ENCODE measurements at regions not wholly inside any gene's neighbourhood (a gene's known extent, or its start where the extent isn't known, plus 50 kb on each side); places are given as distances from the start of the nearest gene placed in this dataset.
A peak's percentile ranks its signal among the peaks of the same experiment; 100 is the strongest.

GRCh38 chr13:76610819-76611415 is 275.3 kb downstream of the KCTD12 start:
- DNase-seq (ENCODE audit: low spot score in 2 of 2): no peak
- H3K27ac ChIP-seq: no peak overlapping the region
- no peaks in the 10 kb centered on the region for H3K27me3 ChIP-seq
- H3K4me1 ChIP-seq: peaks cover 0 to 5% (median 2%) of the 10 kb centered on the region in 4 donors
- H3K36me3 ChIP-seq: no peaks in the 10 kb centered on the region
- H3K4me3 ChIP-seq: no peak overlapping the region
- 83 to 85% methylated on average over 7 of the region's 7 CpGs for WGBS, 2 donors
- no peaks in the 10 kb centered on the region for H3K9me3 ChIP-seq
- TF ChIP-seq EP300 (IDR thresholded peaks at IDR 0.05): no peak
- TF ChIP-seq CTCF (IDR thresholded peaks at IDR 0.05): no peak
- TF ChIP-seq POLR2A (IDR thresholded peaks at IDR 0.05): no peak

DNA sequence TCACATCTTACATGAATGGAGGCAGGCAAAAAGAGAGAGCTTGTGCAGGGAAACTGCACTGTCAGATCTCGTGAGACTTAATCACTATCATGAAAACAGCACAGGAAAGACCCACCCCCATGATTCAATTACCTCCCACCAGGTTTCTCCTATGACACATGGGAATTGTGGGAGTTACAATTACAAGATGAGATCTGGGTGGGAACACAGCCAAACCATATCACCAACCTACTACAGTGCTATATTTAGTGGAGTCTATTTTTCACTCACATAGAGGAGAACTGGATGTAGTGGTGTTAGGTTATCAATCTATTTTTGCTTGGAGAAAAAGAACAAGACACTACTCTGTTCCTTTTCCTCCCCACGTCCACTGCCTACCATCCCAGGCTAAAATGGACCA is 276.6 kb downstream of the KCTD12 start:
- WGBS, 2 donors: 75 to 89% methylated on average over 2 of the region's 2 CpGs
- H3K27me3 ChIP-seq: no peaks in the 10 kb centered on the region
- TF ChIP-seq CTCF (IDR thresholded peaks at IDR 0.05): no peak
- TF ChIP-seq EP300 (IDR thresholded peaks at IDR 0.05): no peak
- TF ChIP-seq POLR2A (IDR thresholded peaks at IDR 0.05): no peak
- H3K36me3 ChIP-seq: no peaks in the 10 kb centered on the region
- no peaks in the 10 kb centered on the region for H3K9me3 ChIP-seq
- no peak for DNase-seq (ENCODE audit: low spot score in 2 of 2)
- no peak overlapping the region for H3K27ac ChIP-seq
- peaks cover 0 to 5% (median 2%) of the 10 kb centered on the region in 4 donors for H3K4me1 ChIP-seq
- no peak overlapping the region for H3K4me3 ChIP-seq

DNA sequence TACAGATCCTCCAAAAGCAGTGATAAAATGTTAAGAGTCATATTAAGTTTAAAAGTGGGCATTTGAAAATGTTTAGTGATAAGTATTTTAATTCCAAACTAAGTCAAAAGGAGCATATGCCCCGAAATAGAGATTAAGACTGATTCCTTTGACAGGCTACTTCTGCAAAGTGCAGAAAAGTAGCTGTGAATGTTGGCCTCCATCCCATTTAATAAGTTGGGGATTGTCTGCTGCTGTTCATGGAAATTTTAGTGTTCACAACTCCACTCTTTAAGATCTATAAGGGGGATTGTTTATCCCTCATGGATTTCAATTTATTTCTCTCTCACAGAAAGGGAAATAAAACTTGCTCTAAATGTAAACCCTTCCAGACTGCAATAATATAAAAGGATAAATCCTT is 278.3 kb downstream of the KCTD12 start:
- H3K36me3 ChIP-seq: no peaks in the 10 kb centered on the region
- H3K4me3 ChIP-seq: no peak overlapping the region
- peak overlapping the region in 1 of 4 donors; percentile 14 for H3K27ac ChIP-seq
- no peaks in the 10 kb centered on the region for H3K9me3 ChIP-seq
- no peak for DNase-seq (ENCODE audit: low spot score in 2 of 2)
- WGBS, 2 donors: 33 to 35% methylated on average over 1 of the region's 1 CpG
- TF ChIP-seq EP300 (IDR thresholded peaks at IDR 0.05): no peak
- no peak for TF ChIP-seq CTCF (IDR thresholded peaks at IDR 0.05)
- no peak for TF ChIP-seq POLR2A (IDR thresholded peaks at IDR 0.05)
- H3K27me3 ChIP-seq: no peaks in the 10 kb centered on the region
- peaks cover 0 to 5% (median 2%) of the 10 kb centered on the region in 4 donors for H3K4me1 ChIP-seq

DNA sequence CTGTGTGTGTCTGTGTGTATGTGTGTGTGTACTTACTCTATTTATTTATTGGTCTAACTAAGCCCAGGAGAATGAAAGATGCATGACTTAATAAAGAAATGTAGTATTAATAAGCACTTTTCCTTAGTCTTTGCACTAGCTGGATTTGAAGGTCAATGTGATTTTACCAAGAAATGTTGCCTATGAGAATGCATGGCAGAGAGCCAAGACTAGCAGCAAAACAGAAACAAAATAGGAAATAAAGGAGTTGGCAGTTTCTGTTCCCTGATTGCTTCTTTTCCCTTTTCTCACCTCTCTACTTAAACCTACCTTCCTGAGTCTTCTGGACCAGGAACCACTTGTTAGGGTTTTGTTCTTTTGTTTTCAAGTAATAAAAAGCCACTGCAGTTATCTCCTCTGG is 286.1 kb downstream of the KCTD12 start:
- TF ChIP-seq POLR2A (IDR thresholded peaks at IDR 0.05) (no peak), EP300 (IDR thresholded peaks at IDR 0.05) (no peak), CTCF (IDR thresholded peaks at IDR 0.05) (no peak)
- Histone ChIP-seq H3K4me3 (no peak overlapping the region), H3K27ac (no peak overlapping the region), H3K27me3 (no peaks in the 10 kb centered on the region), H3K4me1 (peaks cover 0 to 13% (median 0%) of the 10 kb centered on the region in 4 donors), H3K36me3 (no peaks in the 10 kb centered on the region), H3K9me3 (no peaks in the 10 kb centered on the region)
- peak in 1 of 2 donors; percentile 45 for DNase-seq (ENCODE audit: low spot score in 2 of 2)

DNA sequence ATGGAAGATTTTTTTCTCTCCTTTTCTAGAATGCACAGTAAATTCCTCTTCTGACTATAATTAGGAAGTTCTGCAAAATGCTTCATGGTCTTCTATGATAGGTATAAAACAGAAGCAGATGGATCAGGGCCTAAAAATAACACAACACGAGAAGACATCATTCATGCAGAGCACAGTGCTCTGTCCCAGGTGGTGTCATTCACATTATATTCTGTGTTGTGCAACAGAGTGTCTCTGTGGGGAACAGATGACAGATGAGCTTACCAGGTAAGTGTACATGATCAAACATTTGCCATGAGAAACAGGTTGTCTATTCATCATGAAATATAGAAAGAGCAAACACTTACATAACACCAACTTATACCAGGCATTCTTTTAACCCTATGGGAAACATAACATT is 288.3 kb downstream of the KCTD12 start:
- TF ChIP-seq CTCF (IDR thresholded peaks at IDR 0.05) (no peak), POLR2A (IDR thresholded peaks at IDR 0.05) (no peak), EP300 (IDR thresholded peaks at IDR 0.05) (no peak)
- Histone ChIP-seq H3K4me3 (no peak overlapping the region), H3K27ac (no peak overlapping the region), H3K4me1 (peaks cover 0 to 13% (median 0%) of the 10 kb centered on the region in 4 donors), H3K9me3 (peaks cover 0 to 4% (median 0%) of the 10 kb centered on the region in 4 donors), H3K36me3 (no peaks in the 10 kb centered on the region), H3K27me3 (no peaks in the 10 kb centered on the region)
- no peak for DNase-seq (ENCODE audit: low spot score in 2 of 2)
- 83 to 85% methylated on average over 1 of the region's 1 CpG for WGBS, 2 donors

Data from tibial nerve (tissue), 4 donors.